ENCODE measurements at regions not wholly inside any gene's neighbourhood (a gene's known extent, or its start where the extent isn't known, plus 50 kb on each side); places are given as distances from the start of the nearest gene placed in this dataset.

DNA sequence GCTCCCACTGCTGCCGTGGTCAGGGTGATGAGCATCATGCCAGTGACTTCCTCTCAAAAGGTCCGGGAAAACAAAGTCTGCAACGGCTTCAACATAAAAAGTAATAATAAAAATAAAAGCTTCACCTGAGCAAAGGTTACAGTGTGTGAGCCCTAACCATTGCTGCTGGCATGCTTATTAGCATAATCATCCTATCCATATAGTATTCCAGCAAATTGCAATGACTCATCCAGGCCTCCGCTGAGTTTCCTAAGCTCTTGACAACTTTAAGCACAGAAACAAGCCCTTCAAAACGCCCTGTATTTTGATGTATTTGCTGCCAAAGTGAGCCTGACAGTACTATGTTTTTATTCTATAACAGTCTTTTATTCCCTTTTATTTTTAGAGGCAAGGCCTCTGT, 100.5 kb downstream of the AASDH start:
- no peak overlapping the region for H3K9ac ChIP-seq (ENCODE audit: low read depth in 1 of 2, low read length in 2 of 2)
- H3K4me3 ChIP-seq (ENCODE audit: low read depth in 1 of 2, low read length in 2 of 2), result no peak overlapping the region
- H3K27me3 ChIP-seq (ENCODE audit: control insufficient read depth in 1 of 2, insufficient read depth in 2 of 2, low read length in 2 of 2), result no peaks in the 10 kb centered on the region
- peaks cover 12 to 28% of the 10 kb centered on the region in 2 donors for H3K4me1 ChIP-seq (ENCODE audit: control insufficient read depth in 1 of 2, insufficient read depth in 2 of 2, low read length in 2 of 2)
- peaks cover 0 to 4% of the 10 kb centered on the region in 2 donors for H3K36me3 ChIP-seq (ENCODE audit: control insufficient read depth in 1 of 2, insufficient read depth in 2 of 2, low read length in 2 of 2)
- H3K9me3 ChIP-seq (ENCODE audit: control insufficient read depth in 1 of 2, low read length in 2 of 2), result no peaks in the 10 kb centered on the region
- no peak overlapping the region for H3K27ac ChIP-seq (ENCODE audit: low read depth, low read length)

DNA sequence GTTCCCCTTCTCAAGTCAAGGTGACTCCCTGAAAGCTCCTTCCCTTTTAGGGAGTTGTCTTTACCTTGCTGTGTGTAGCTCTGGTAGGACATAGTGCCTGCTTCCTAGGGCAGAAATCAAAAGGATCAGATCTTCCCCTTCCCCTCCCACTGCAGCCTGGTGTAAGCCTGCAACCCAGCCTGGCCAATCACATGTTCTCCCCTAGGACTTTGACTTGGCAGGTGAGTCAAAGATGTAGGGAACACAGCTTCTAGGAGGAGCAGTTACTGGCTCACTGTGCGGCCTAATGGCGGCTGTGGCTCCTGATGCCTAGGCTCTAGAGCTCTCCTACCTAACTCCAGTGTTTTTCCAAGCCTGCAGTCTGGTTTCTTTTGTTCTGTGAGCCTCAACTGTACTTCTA, 103.9 kb downstream of the AASDH start:
- Histone ChIP-seq H3K27ac (ENCODE audit: low read depth, low read length) (no peak overlapping the region), H3K4me1 (ENCODE audit: control insufficient read depth in 1 of 2, insufficient read depth in 2 of 2, low read length in 2 of 2) (peaks cover 12 to 16% of the 10 kb centered on the region in 2 donors), H3K9ac (ENCODE audit: low read depth in 1 of 2, low read length in 2 of 2) (peak overlapping the region in 1 of 2 donors; percentile 7), H3K27me3 (ENCODE audit: control insufficient read depth in 1 of 2, insufficient read depth in 2 of 2, low read length in 2 of 2) (no peaks in the 10 kb centered on the region), H3K36me3 (ENCODE audit: control insufficient read depth in 1 of 2, insufficient read depth in 2 of 2, low read length in 2 of 2) (peaks cover 0 to 4% of the 10 kb centered on the region in 2 donors), H3K9me3 (ENCODE audit: control insufficient read depth in 1 of 2, low read length in 2 of 2) (no peaks in the 10 kb centered on the region), H3K4me3 (ENCODE audit: low read depth in 1 of 2, low read length in 2 of 2) (no peak overlapping the region)

DNA sequence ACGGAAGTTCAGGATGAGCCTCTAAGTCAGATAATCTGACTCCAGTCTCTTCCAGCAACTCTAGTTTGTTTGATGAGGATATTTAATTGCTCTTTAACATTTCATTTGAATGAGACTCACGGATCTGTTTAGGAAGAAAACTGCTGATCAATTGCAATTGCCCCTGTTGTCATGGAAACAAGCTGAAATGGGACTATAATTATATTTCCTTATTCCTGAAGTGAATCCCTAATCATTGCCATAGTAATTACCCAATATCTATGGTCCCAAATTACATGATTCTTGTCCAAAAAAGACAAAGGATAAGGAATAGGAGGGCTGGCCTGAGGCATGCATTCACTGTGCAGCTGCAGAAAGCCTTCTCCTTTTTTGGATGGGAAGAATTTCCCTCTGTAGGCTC, 105.3 kb downstream of the AASDH start:
- H3K9me3 ChIP-seq (ENCODE audit: control insufficient read depth in 1 of 2, low read length in 2 of 2), result no peaks in the 10 kb centered on the region
- no peak overlapping the region for H3K4me3 ChIP-seq (ENCODE audit: low read depth in 1 of 2, low read length in 2 of 2)
- H3K27me3 ChIP-seq (ENCODE audit: control insufficient read depth in 1 of 2, insufficient read depth in 2 of 2, low read length in 2 of 2), result no peaks in the 10 kb centered on the region
- H3K27ac ChIP-seq (ENCODE audit: low read depth, low read length), result no peak overlapping the region
- no peak overlapping the region for H3K9ac ChIP-seq (ENCODE audit: low read depth in 1 of 2, low read length in 2 of 2)
- peaks cover 0 to 4% of the 10 kb centered on the region in 2 donors for H3K36me3 ChIP-seq (ENCODE audit: control insufficient read depth in 1 of 2, insufficient read depth in 2 of 2, low read length in 2 of 2)
- H3K4me1 ChIP-seq (ENCODE audit: control insufficient read depth in 1 of 2, insufficient read depth in 2 of 2, low read length in 2 of 2), result peaks cover 12 to 13% of the 10 kb centered on the region in 2 donors

GRCh38 chr4:56276547-56276946, 110.7 kb downstream of the AASDH start:
- Histone ChIP-seq H3K4me1 (ENCODE audit: control insufficient read depth in 1 of 2, insufficient read depth in 2 of 2, low read length in 2 of 2) (no peaks in the 10 kb centered on the region), H3K27me3 (ENCODE audit: control insufficient read depth in 1 of 2, insufficient read depth in 2 of 2, low read length in 2 of 2) (no peaks in the 10 kb centered on the region), H3K27ac (ENCODE audit: low read depth, low read length) (no peak overlapping the region), H3K9me3 (ENCODE audit: control insufficient read depth in 1 of 2, low read length in 2 of 2) (peaks cover 0 to 4% of the 10 kb centered on the region in 2 donors), H3K9ac (ENCODE audit: low read depth in 1 of 2, low read length in 2 of 2) (no peak overlapping the region), H3K36me3 (ENCODE audit: control insufficient read depth in 1 of 2, insufficient read depth in 2 of 2, low read length in 2 of 2) (peaks cover 0 to 4% of the 10 kb centered on the region in 2 donors), H3K4me3 (ENCODE audit: low read depth in 1 of 2, low read length in 2 of 2) (no peak overlapping the region)

DNA sequence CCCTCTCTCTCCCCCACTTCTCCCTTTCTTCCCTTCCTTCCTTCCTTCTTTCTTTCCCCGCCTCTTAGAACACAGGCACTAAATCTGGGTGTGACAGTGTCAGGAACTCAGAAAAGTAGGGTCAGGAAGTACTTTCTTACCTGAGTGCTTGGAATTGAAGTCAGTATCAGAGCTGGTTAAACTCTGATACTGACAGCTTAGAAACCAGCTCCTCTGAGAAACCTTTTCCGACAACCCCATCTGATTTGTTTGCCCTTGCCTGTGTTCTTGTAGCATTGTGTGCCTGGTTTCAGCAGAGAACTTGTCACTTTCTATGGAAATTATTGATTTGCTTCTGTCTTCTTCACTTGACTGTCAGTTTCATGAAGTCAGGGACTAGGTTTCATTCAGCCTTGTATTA, 113.9 kb downstream of the AASDH start:
- Histone ChIP-seq H3K27ac (ENCODE audit: low read depth, low read length) (peak overlapping the region; percentile 33), H3K4me1 (ENCODE audit: control insufficient read depth in 1 of 2, insufficient read depth in 2 of 2, low read length in 2 of 2) (peaks cover 4 to 8% of the 10 kb centered on the region in 2 donors), H3K36me3 (ENCODE audit: control insufficient read depth in 1 of 2, insufficient read depth in 2 of 2, low read length in 2 of 2) (peaks cover 0 to 4% of the 10 kb centered on the region in 2 donors), H3K9ac (ENCODE audit: low read depth in 1 of 2, low read length in 2 of 2) (peak overlapping the region; percentile 62 to 69), H3K27me3 (ENCODE audit: control insufficient read depth in 1 of 2, insufficient read depth in 2 of 2, low read length in 2 of 2) (no peaks in the 10 kb centered on the region), H3K9me3 (ENCODE audit: control insufficient read depth in 1 of 2, low read length in 2 of 2) (peaks cover 0 to 4% of the 10 kb centered on the region in 2 donors), H3K4me3 (ENCODE audit: low read depth in 1 of 2, low read length in 2 of 2) (peak overlapping the region; percentile 58 to 65)

DNA sequence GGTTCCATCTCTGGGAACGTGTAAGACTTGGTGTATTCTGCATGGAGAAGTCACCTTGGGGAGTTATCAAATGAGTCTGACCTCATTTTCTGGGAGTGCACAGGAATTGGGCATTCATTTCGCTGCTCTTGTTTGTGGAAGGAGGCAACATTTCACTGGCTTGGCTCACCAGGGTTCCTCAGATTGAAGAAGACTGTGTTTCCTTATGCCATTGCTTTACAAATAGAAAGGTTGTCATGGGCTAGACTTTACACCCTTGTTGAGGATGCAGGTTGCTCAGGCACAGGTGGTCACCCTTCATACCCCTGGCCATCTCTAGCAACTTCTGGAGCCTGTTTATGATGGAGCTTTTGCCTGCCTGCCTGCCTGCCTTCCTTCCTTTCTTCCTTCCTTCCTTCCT, 114.4 kb downstream of the AASDH start:
- Histone ChIP-seq H3K4me1 (ENCODE audit: control insufficient read depth in 1 of 2, insufficient read depth in 2 of 2, low read length in 2 of 2) (peaks cover 4 to 8% of the 10 kb centered on the region in 2 donors), H3K27me3 (ENCODE audit: control insufficient read depth in 1 of 2, insufficient read depth in 2 of 2, low read length in 2 of 2) (no peaks in the 10 kb centered on the region), H3K9ac (ENCODE audit: low read depth in 1 of 2, low read length in 2 of 2) (peak overlapping the region; percentile 62 to 69), H3K27ac (ENCODE audit: low read depth, low read length) (peak overlapping the region; percentile 33), H3K9me3 (ENCODE audit: control insufficient read depth in 1 of 2, low read length in 2 of 2) (peaks cover 0 to 4% of the 10 kb centered on the region in 2 donors), H3K36me3 (ENCODE audit: control insufficient read depth in 1 of 2, insufficient read depth in 2 of 2, low read length in 2 of 2) (peaks cover 0 to 4% of the 10 kb centered on the region in 2 donors), H3K4me3 (ENCODE audit: low read depth in 1 of 2, low read length in 2 of 2) (peak overlapping the region; percentile 58 to 65)

GRCh38 chr4:56272003-56272402, 115.3 kb downstream of the AASDH start:
- H3K4me1 ChIP-seq (ENCODE audit: control insufficient read depth in 1 of 2, insufficient read depth in 2 of 2, low read length in 2 of 2), result peaks cover 4 to 8% of the 10 kb centered on the region in 2 donors
- peak overlapping the region; percentile 33 for H3K27ac ChIP-seq (ENCODE audit: low read depth, low read length)
- no peaks in the 10 kb centered on the region for H3K27me3 ChIP-seq (ENCODE audit: control insufficient read depth in 1 of 2, insufficient read depth in 2 of 2, low read length in 2 of 2)
- H3K4me3 ChIP-seq (ENCODE audit: low read depth in 1 of 2, low read length in 2 of 2), result peak overlapping the region; percentile 58 to 65
- H3K9me3 ChIP-seq (ENCODE audit: control insufficient read depth in 1 of 2, low read length in 2 of 2), result peaks cover 0 to 4% of the 10 kb centered on the region in 2 donors
- peak overlapping the region; percentile 62 to 79 for H3K9ac ChIP-seq (ENCODE audit: low read depth in 1 of 2, low read length in 2 of 2)
- H3K36me3 ChIP-seq (ENCODE audit: control insufficient read depth in 1 of 2, insufficient read depth in 2 of 2, low read length in 2 of 2), result peaks cover 0 to 4% of the 10 kb centered on the region in 2 donors

GRCh38 chr4:56271131-56271530, 116.2 kb downstream of the AASDH start:
- Histone ChIP-seq H3K4me3 (ENCODE audit: low read depth in 1 of 2, low read length in 2 of 2) (no peak overlapping the region), H3K36me3 (ENCODE audit: control insufficient read depth in 1 of 2, insufficient read depth in 2 of 2, low read length in 2 of 2) (no peaks in the 10 kb centered on the region), H3K27ac (ENCODE audit: low read depth, low read length) (no peak overlapping the region), H3K9me3 (ENCODE audit: control insufficient read depth in 1 of 2, low read length in 2 of 2) (no peaks in the 10 kb centered on the region), H3K9ac (ENCODE audit: low read depth in 1 of 2, low read length in 2 of 2) (no peak overlapping the region), H3K4me1 (ENCODE audit: control insufficient read depth in 1 of 2, insufficient read depth in 2 of 2, low read length in 2 of 2) (peaks cover 8 to 13% of the 10 kb centered on the region in 2 donors), H3K27me3 (ENCODE audit: control insufficient read depth in 1 of 2, insufficient read depth in 2 of 2, low read length in 2 of 2) (no peaks in the 10 kb centered on the region)

DNA sequence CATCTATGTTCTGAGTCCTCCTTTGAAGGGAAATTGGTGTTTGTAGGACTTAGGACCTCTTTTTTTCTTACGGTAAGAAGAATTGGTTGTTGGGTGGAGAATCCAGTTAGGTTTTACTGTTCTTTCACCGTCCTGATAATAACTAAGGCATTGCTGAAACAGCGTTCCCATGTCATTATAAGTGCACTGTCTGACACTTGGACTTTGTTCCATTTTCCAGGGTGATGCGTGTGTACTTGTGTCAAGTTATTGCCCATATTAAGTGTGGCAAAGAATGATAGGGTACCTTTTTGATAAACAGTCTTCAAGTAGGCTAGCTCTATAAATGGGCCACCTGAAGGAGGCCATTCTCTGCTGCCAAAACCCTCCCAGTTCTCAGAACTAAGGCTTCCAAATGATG, 119.7 kb downstream of the AASDH start:
- peaks cover 8 to 14% of the 10 kb centered on the region in 2 donors for H3K4me1 ChIP-seq (ENCODE audit: control insufficient read depth in 1 of 2, insufficient read depth in 2 of 2, low read length in 2 of 2)
- no peaks in the 10 kb centered on the region for H3K36me3 ChIP-seq (ENCODE audit: control insufficient read depth in 1 of 2, insufficient read depth in 2 of 2, low read length in 2 of 2)
- peaks cover 0 to 6% of the 10 kb centered on the region in 2 donors for H3K9me3 ChIP-seq (ENCODE audit: control insufficient read depth in 1 of 2, low read length in 2 of 2)
- no peak overlapping the region for H3K27ac ChIP-seq (ENCODE audit: low read depth, low read length)
- H3K9ac ChIP-seq (ENCODE audit: low read depth in 1 of 2, low read length in 2 of 2), result no peak overlapping the region
- H3K27me3 ChIP-seq (ENCODE audit: control insufficient read depth in 1 of 2, insufficient read depth in 2 of 2, low read length in 2 of 2), result no peaks in the 10 kb centered on the region
- H3K4me3 ChIP-seq (ENCODE audit: low read depth in 1 of 2, low read length in 2 of 2), result no peak overlapping the region

DNA sequence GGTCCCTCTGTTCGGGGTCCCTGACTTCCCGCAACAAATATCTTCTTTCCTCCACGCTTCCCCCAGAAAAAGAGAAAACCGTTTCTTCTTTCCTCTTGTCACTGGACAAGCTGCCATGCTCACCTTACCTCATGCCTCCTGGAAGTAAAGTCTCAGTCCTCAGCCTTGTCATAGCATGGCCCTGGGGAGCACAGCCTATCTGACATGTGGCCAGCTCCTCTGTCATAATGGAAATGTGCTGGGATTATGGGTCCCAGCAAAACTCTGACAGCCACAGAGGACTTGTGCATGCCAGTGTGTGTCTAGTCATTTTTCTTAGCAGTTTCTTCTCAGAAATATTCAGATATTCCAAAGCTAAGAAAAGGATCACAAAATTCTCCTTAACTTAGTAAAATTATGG, 122.4 kb downstream of the AASDH start:
- no peaks in the 10 kb centered on the region for H3K36me3 ChIP-seq (ENCODE audit: control insufficient read depth in 1 of 2, insufficient read depth in 2 of 2, low read length in 2 of 2)
- H3K27me3 ChIP-seq (ENCODE audit: control insufficient read depth in 1 of 2, insufficient read depth in 2 of 2, low read length in 2 of 2), result no peaks in the 10 kb centered on the region
- no peak overlapping the region for H3K9ac ChIP-seq (ENCODE audit: low read depth in 1 of 2, low read length in 2 of 2)
- H3K4me1 ChIP-seq (ENCODE audit: control insufficient read depth in 1 of 2, insufficient read depth in 2 of 2, low read length in 2 of 2), result peaks cover 4 to 10% of the 10 kb centered on the region in 2 donors
- H3K4me3 ChIP-seq (ENCODE audit: low read depth in 1 of 2, low read length in 2 of 2), result no peak overlapping the region
- H3K9me3 ChIP-seq (ENCODE audit: control insufficient read depth in 1 of 2, low read length in 2 of 2), result peaks cover 0 to 6% of the 10 kb centered on the region in 2 donors
- H3K27ac ChIP-seq (ENCODE audit: low read depth, low read length), result no peak overlapping the region

DNA sequence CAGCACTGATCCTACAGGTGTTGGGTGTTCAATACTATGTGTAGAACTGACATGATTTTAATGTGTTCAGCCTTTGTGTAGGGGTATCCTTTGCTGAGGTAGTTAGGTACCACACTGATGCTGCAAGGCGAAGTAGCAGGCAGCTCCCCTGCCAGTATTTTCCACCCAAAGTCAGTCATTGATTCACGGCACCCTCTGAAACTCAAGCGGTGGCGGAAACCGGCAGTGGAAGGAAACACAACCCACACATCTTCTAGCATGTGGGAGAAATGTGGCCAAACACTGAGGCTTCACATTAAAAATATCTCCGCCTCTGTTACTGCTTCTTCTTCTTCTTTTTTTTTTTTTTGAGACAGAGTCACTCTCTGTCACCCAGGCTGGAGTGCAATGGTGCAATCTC, 126.3 kb downstream of the AASDH start:
- Histone ChIP-seq H3K4me3 (ENCODE audit: low read depth in 1 of 2, low read length in 2 of 2) (no peak overlapping the region), H3K9me3 (ENCODE audit: control insufficient read depth in 1 of 2, low read length in 2 of 2) (peaks cover 0 to 6% of the 10 kb centered on the region in 2 donors), H3K9ac (ENCODE audit: low read depth in 1 of 2, low read length in 2 of 2) (no peak overlapping the region)

More for the DNA sequence above, 126.3 kb downstream of the AASDH start:
- no peak overlapping the region for H3K27ac ChIP-seq (ENCODE audit: low read depth, low read length)
- H3K36me3 ChIP-seq (ENCODE audit: control insufficient read depth in 1 of 2, insufficient read depth in 2 of 2, low read length in 2 of 2), result no peaks in the 10 kb centered on the region
- peaks cover 0 to 16% of the 10 kb centered on the region in 2 donors for H3K4me1 ChIP-seq (ENCODE audit: control insufficient read depth in 1 of 2, insufficient read depth in 2 of 2, low read length in 2 of 2)
- no peaks in the 10 kb centered on the region for H3K27me3 ChIP-seq (ENCODE audit: control insufficient read depth in 1 of 2, insufficient read depth in 2 of 2, low read length in 2 of 2)
